Glutamatergic neuron (in vitro differentiated cells): ENCODE measurements at regions not wholly inside any gene's neighbourhood (a gene's known extent, or its start where the extent isn't known, plus 50 kb on each side); places are given as distances from the start of the nearest gene placed in this dataset.

Experiments used
- DNase-seq: peaks from one replicate; pipeline ENCODE4 v3.0.0; 2022
- H3K27ac Mint-ChIP-seq: one replicate; pipeline ENCODE4 v1.8.0; 2020; ENCODE audit warnings: mild to moderate bottlenecking, mixed read lengths, inconsistent platforms; ENCODE audit not compliant: unreplicated experiment
- H3K27me3 Mint-ChIP-seq: one replicate; pipeline ENCODE4 v1.8.0; 2020; ENCODE audit warnings: mild to moderate bottlenecking, moderate library complexity, mixed read lengths, inconsistent platforms; ENCODE audit not compliant: unreplicated experiment
- H3K36me3 Mint-ChIP-seq: one replicate; pipeline ENCODE4 v1.8.0; 2020; ENCODE audit warnings: mild to moderate bottlenecking, mixed read lengths, inconsistent platforms; ENCODE audit not compliant: unreplicated experiment
- H3K4me1 Mint-ChIP-seq: one replicate; pipeline ENCODE4 v1.8.0; 2020; ENCODE audit warnings: mild to moderate bottlenecking, low read depth, mixed read lengths, inconsistent platforms; ENCODE audit not compliant: unreplicated experiment
- H3K4me3 Mint-ChIP-seq: one replicate; pipeline ENCODE4 v1.8.0; 2020; ENCODE audit warnings: mild to moderate bottlenecking, mixed read lengths, inconsistent platforms; ENCODE audit not compliant: unreplicated experiment
- H3K9me3 Mint-ChIP-seq: one replicate; pipeline ENCODE4 v1.8.0; 2020; ENCODE audit warnings: mild to moderate bottlenecking, moderate library complexity, mixed read lengths, inconsistent platforms; ENCODE audit not compliant: unreplicated experiment
- CTCF ChIP-seq: fragments of 200-600 bp; sonication (generic); IDR thresholded peaks from one replicate; pipeline ENCODE4 v1.5.0; 2021; ENCODE audit not compliant: partially characterized antibody, unreplicated experiment

GRCh38 chr15:34646918-34647317, 63.5 kb upstream of the GOLGA8B start:
- Mint-ChIP-seq H3K4me1 (peaks cover 15% of the 10 kb centered on the region), H3K27ac (no peak overlapping the region), H3K4me3 (no peak overlapping the region), H3K27me3 (no peaks in the 10 kb centered on the region), H3K9me3 (peaks cover 6% of the 10 kb centered on the region), H3K36me3 (peaks cover 7% of the 10 kb centered on the region)
- TF ChIP-seq CTCF, result no peak
- DNase-seq, result no peak

- H3K36me3 Mint-ChIP-seq, result peaks cover 7% of the 10 kb centered on the region
- H3K4me1 Mint-ChIP-seq, result peaks cover 15% of the 10 kb centered on the region
- no peak for DNase-seq
- no peaks in the 10 kb centered on the region for H3K27me3 Mint-ChIP-seq
- peaks cover 6% of the 10 kb centered on the region for H3K9me3 Mint-ChIP-seq
- H3K4me3 Mint-ChIP-seq, result no peak overlapping the region
- no peak for TF ChIP-seq CTCF
- H3K27ac Mint-ChIP-seq, result peak overlapping the region; percentile 82
Measured at GRCh38 chr15:34644851-34645250, 61.4 kb upstream of the GOLGA8B start.

GRCh38 chr15:34644061-34644460, 60.6 kb upstream of the GOLGA8B start:
- H3K27me3 Mint-ChIP-seq, result no peaks in the 10 kb centered on the region
- H3K36me3 Mint-ChIP-seq, result peaks cover 7% of the 10 kb centered on the region
- H3K27ac Mint-ChIP-seq, result peak overlapping the region; percentile 30
- H3K9me3 Mint-ChIP-seq, result peaks cover 6% of the 10 kb centered on the region
- H3K4me1 Mint-ChIP-seq, result peaks cover 15% of the 10 kb centered on the region
- no peak for DNase-seq
- no peak for TF ChIP-seq CTCF
- peak overlapping the region; percentile 13 for H3K4me3 Mint-ChIP-seq

GRCh38 chr15:34642247-34642646, 58.8 kb upstream of the GOLGA8B start:
- Mint-ChIP-seq H3K9me3 (peaks cover 6% of the 10 kb centered on the region), H3K36me3 (peaks cover 7% of the 10 kb centered on the region), H3K27ac (peak overlapping the region; percentile 82), H3K4me3 (no peak overlapping the region), H3K4me1 (peaks cover 13% of the 10 kb centered on the region), H3K27me3 (no peaks in the 10 kb centered on the region)
- DNase-seq, result peak; percentile 35
- TF ChIP-seq CTCF, result no peak

- Mint-ChIP-seq H3K4me3 (no peak overlapping the region), H3K27ac (no peak overlapping the region), H3K4me1 (peaks cover 13% of the 10 kb centered on the region), H3K9me3 (peaks cover 6% of the 10 kb centered on the region), H3K36me3 (peaks cover 7% of the 10 kb centered on the region), H3K27me3 (no peaks in the 10 kb centered on the region)
- no peak for DNase-seq
- no peak for TF ChIP-seq CTCF
Measured at GRCh38 chr15:34640661-34641060, 57.2 kb upstream of the GOLGA8B start.
